MM.1S (cell line): ENCODE measurements at regions not wholly inside any gene's neighbourhood (a gene's known extent, or its start where the extent isn't known, plus 50 kb on each side); places are given as distances from the start of the nearest gene placed in this dataset.

Experiments
- DNase-seq: peaks from one replicate; pipeline ENCODE4 v3.0.0-alpha.2; 2015
- H2AFZ ChIP-seq: fragments of 300-600 bp; sonication (generic); 2 replicates; pipeline ENCODE4 v1.6.0; 2016; ENCODE audit warnings: antibody characterized with exemption, low read length
- H3F3A ChIP-seq: fragments of 300-600 bp; sonication (generic); 2 replicates; pipeline ENCODE4 v1.6.1; 2016; ENCODE audit warnings: mild to moderate bottlenecking, antibody characterized with exemption, low read length, moderate library complexity, mixed read lengths; ENCODE audit not compliant: insufficient read depth
- H3K27ac ChIP-seq: fragments of 300-600 bp; sonication (generic); 2 replicates; pipeline ENCODE4 v1.5.1; 2016; ENCODE audit warnings: mild to moderate bottlenecking, low read length
- H3K27me3 ChIP-seq: fragments of 300-600 bp; sonication (generic); replicated peaks from 2 replicates; pipeline ENCODE4 v1.6.0; 2016; ENCODE audit warnings: low read length; ENCODE audit not compliant: insufficient read depth
- H3K36me3 ChIP-seq: fragments of 300-600 bp; sonication (generic); replicated peaks from 2 replicates; pipeline ENCODE4 v1.6.1; 2016; ENCODE audit warnings: mild to moderate bottlenecking, low read length, mixed read lengths; ENCODE audit not compliant: insufficient read depth
- H3K4me1 ChIP-seq: fragments of 300-600 bp; sonication (generic); 2 replicates; pipeline ENCODE4 v1.6.1; 2016; ENCODE audit warnings: low read length, mixed read lengths
- H3K4me2 ChIP-seq: fragments of 300-600 bp; sonication (generic); 2 replicates; pipeline ENCODE4 v1.6.0; 2016; ENCODE audit warnings: low read depth, low read length
- H3K4me3 ChIP-seq: fragments of 300-600 bp; sonication (generic); 2 replicates; pipeline ENCODE4 v1.5.1; 2016; ENCODE audit warnings: low read length, mixed read lengths
- H3K79me2 ChIP-seq: fragments of 300-600 bp; sonication (generic); 2 replicates; pipeline ENCODE4 v1.6.1; 2016; ENCODE audit warnings: mixed run types, low read length, mixed read lengths
- H3K9ac ChIP-seq: fragments of 300-600 bp; sonication (generic); 2 replicates; pipeline ENCODE4 v1.6.1; 2016; ENCODE audit warnings: low read length, mixed read lengths
- H3K9me2 ChIP-seq: fragments of 300-600 bp; sonication (generic); replicated peaks from 2 replicates; pipeline ENCODE4 v1.6.1; 2016; ENCODE audit warnings: mild to moderate bottlenecking, low read length, mixed read lengths; ENCODE audit not compliant: insufficient read depth
- H3K9me3 ChIP-seq: fragments of 300-600 bp; sonication (generic); replicated peaks from 2 replicates; pipeline ENCODE4 v1.6.1; 2016; ENCODE audit warnings: mild to moderate bottlenecking, low read length, mixed read lengths; ENCODE audit not compliant: insufficient read depth
- H4K20me1 ChIP-seq: fragments of 300-600 bp; sonication (generic); 2 replicates; pipeline ENCODE4 v1.6.1; 2016; ENCODE audit warnings: mild to moderate bottlenecking, low read length, moderate library complexity, mixed read lengths; ENCODE audit not compliant: insufficient read depth
- CTCF ChIP-seq: fragments of 300-600 bp; sonication (generic); IDR thresholded peaks from 2 replicates; pipeline ENCODE4 v1.5.1; 2016; ENCODE audit warnings: antibody characterized with exemption, low read length, mixed read lengths
- EZH2 ChIP-seq: fragments of 300-600 bp; sonication (generic); optimal IDR thresholded peaks from 2 replicates; pipeline ENCODE3; 2017; ENCODE audit warnings: low read depth, mild to moderate bottlenecking, antibody characterized with exemption, low read length, mixed read lengths
- EZH2phosphoT487 ChIP-seq: fragments of 300-600 bp; sonication (generic); IDR thresholded peaks from 2 replicates; pipeline ENCODE4 v1.6.1; 2018; ENCODE audit warnings: antibody characterized with exemption, low read length

GRCh38 chr7:119994928-119995327, 278.0 kb upstream of the KCND2 start:
- Histone ChIP-seq H3K36me3 (no peaks in the 10 kb centered on the region), H3K4me3 (no peak overlapping the region), H2AFZ (no peak overlapping the region), H3K9me3 (no peaks in the 10 kb centered on the region), H3K4me2 (no peak overlapping the region), H3F3A (no peaks in the 10 kb centered on the region), H3K4me1 (no peaks in the 10 kb centered on the region), H3K9ac (no peak overlapping the region), H3K27ac (no peak overlapping the region), H3K79me2 (no peaks in the 10 kb centered on the region), H3K9me2 (no peaks in the 10 kb centered on the region), H3K27me3 (no peaks in the 10 kb centered on the region), H4K20me1 (no peaks in the 10 kb centered on the region)
- no peak for DNase-seq
- TF ChIP-seq EZH2phosphoT487 = no peak
- TF ChIP-seq CTCF = no peak
- TF ChIP-seq EZH2 = no peak

- Histone ChIP-seq H3K9me2 (no peaks in the 10 kb centered on the region), H3K4me1 (no peaks in the 10 kb centered on the region), H3K9me3 (no peaks in the 10 kb centered on the region), H3K4me2 (no peak overlapping the region), H3K9ac (no peak overlapping the region), H2AFZ (no peak overlapping the region), H3K27ac (no peak overlapping the region), H3K27me3 (no peaks in the 10 kb centered on the region), H3K36me3 (no peaks in the 10 kb centered on the region), H3K4me3 (no peak overlapping the region), H3F3A (no peaks in the 10 kb centered on the region), H3K79me2 (no peaks in the 10 kb centered on the region), H4K20me1 (no peaks in the 10 kb centered on the region)
- no peak for DNase-seq
- TF ChIP-seq CTCF (no peak), EZH2 (no peak), EZH2phosphoT487 (no peak)
Measured at GRCh38 chr7:119996634-119997033, 276.3 kb upstream of the KCND2 start.

- no peak for DNase-seq
- Histone ChIP-seq H3K9me2 (no peaks in the 10 kb centered on the region), H3K9me3 (no peaks in the 10 kb centered on the region), H4K20me1 (no peaks in the 10 kb centered on the region), H3K9ac (no peak overlapping the region), H3K79me2 (no peaks in the 10 kb centered on the region), H3K4me2 (no peak overlapping the region), H2AFZ (no peak overlapping the region), H3K27ac (no peak overlapping the region), H3K27me3 (no peaks in the 10 kb centered on the region), H3K4me3 (no peak overlapping the region), H3K4me1 (no peaks in the 10 kb centered on the region), H3K36me3 (no peaks in the 10 kb centered on the region), H3F3A (no peaks in the 10 kb centered on the region)
- TF ChIP-seq EZH2 = no peak
- TF ChIP-seq EZH2phosphoT487 = no peak
- TF ChIP-seq CTCF = no peak
Measured at GRCh38 chr7:119999738-120000475, 273.1 kb upstream of the KCND2 start.
